Psoas muscle (tissue), 7 donors: ENCODE measurements at regions not wholly inside any gene's neighbourhood (a gene's known extent, or its start where the extent isn't known, plus 50 kb on each side); places are given as distances from the start of the nearest gene placed in this dataset.

Experiments
- ATAC-seq, 4 donors: fragments of 200-7000 bp; cut with Tn5 transposase; one replicate each; pipeline ENCODE4 v1.9.1; 2020; ENCODE audit warnings: moderate library complexity in 3 of 4, mild to moderate bottlenecking in 2 of 4
- DNase-seq, 2 donors: peaks; one replicate each; pipeline ENCODE4 v3.0.0-alpha.2; 2020
- H3K27ac ChIP-seq: fragments of 200-600 bp; one replicate; pipeline ENCODE4 v1.8.0; 2022
- H3K27me3 ChIP-seq, 3 donors: fragments of 200-600 bp in 1 of 3; one replicate each; pipeline versions ENCODE4 v1.6.1 to v1.8.0; 2013 to 2022; ENCODE audit warnings: low read length in 2 of 3, mild to moderate bottlenecking in 2 of 3, moderate library complexity in 1 of 3; ENCODE audit not compliant: insufficient read depth in 3 of 3
- H3K36me3 ChIP-seq, 2 donors: fragments of 200-600 bp in 1 of 2; one replicate each; pipeline versions ENCODE4 v1.6.1 to v1.8.0; 2013 to 2022; ENCODE audit warnings: low read depth in 1 of 2, mild to moderate bottlenecking in 1 of 2, moderate library complexity in 1 of 2; ENCODE audit not compliant: insufficient read depth in 1 of 2
- H3K4me1 ChIP-seq: fragments of 200-600 bp; one replicate; pipeline ENCODE4 v1.8.0; 2022
- H3K4me3 ChIP-seq: fragments of 200-600 bp; one replicate; pipeline ENCODE4 v1.8.0; 2022; ENCODE audit warnings: mild to moderate bottlenecking
- H3K9me3 ChIP-seq: fragments of 200-600 bp; one replicate; pipeline ENCODE4 v1.8.0; 2022
- CTCF ChIP-seq: fragments of 200-600 bp; IDR thresholded peaks from one replicate; pipeline ENCODE4 v1.8.0; 2022; ENCODE audit warnings: antibody characterized with exemption
- WGBS, 3 donors: extraction: QIAGEN DNeasy Blood & Tissue Kit; methylation state at CpG; one replicate each; pipeline versions ENCODE4 v1.1.6 to v1.1.7; 2013; 5-methylcytosine and 5-hydroxymethylcytosine counted together
- intact Hi-C, 2 donors: fragments of 100-400 bp; cut with DNase I; formaldehyde crosslinking; loops; one replicate each; pipeline versions ENCODE4 v1.11.0 to v1.14.2; 2022
- donor health status: healthy with polysubstance abuse.
- donor health status: DM: no; HTN: no; CAD: no; lungs with moderate emphysema.
- donor health status: Bipolar disorder and iron deficiency.
- donor health status: healthy.
- donor health status: DM: yes; HTN: yes; CAD: no.
- donor health status: DM: no; HTN: no; CAD: no.
- donor health status: DM: yes; HTN: yes; CAD: no.

DNA sequence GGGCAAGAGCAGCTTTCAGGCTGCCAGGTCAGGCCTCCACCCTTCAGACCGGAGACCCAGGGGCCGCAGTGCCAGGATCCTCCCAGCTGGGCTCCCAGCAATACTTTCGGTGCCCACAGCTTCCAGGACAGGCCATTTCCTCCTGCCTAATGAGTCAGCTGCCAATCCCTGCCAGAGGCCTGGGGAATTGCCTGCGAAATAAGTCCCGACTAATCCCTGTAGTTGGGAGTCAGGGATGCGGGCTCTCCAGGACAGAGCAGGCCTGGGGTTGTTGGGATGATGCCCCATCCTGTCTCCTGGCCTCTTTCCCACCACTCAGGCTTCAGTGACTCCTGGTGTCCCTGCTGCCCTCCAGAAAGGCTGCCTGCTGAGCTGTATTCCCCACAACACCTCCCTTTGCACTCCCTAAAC, 143.5 kb upstream of the UNC5B start:
- no peaks in the 10 kb centered on the region for H3K27me3 ChIP-seq
- DNase-seq, result peak; percentile 57 to 73
- no peak overlapping the region for H3K4me3 ChIP-seq
- TF ChIP-seq CTCF, result no peak
- H3K27ac ChIP-seq, result peak overlapping the region; percentile 23
- H3K36me3 ChIP-seq, result no peaks in the 10 kb centered on the region
- ATAC-seq, result peak; percentile 72 to 84 (median 82)
- 31 to 42% (median 32%) methylated on average over 6 of the region's 6 CpGs for WGBS, 3 donors
- no peaks in the 10 kb centered on the region for H3K9me3 ChIP-seq
- intact Hi-C loops, result no loop called here
- H3K4me1 ChIP-seq, result peaks cover 16% of the 10 kb centered on the region

GRCh38 chr10:71069909-71070666, 142.3 kb upstream of the UNC5B start:
- intact Hi-C loops, result no loop called here
- Histone ChIP-seq H3K9me3 (no peaks in the 10 kb centered on the region), H3K27ac (no peak overlapping the region), H3K27me3 (no peaks in the 10 kb centered on the region), H3K4me3 (no peak overlapping the region), H3K36me3 (no peaks in the 10 kb centered on the region), H3K4me1 (peaks cover 9% of the 10 kb centered on the region)
- DNase-seq (no peak), ATAC-seq (no peak)
- WGBS, 3 donors, result 74 to 79% (median 75%) methylated on average over 24 of the region's 24 CpGs
- TF ChIP-seq CTCF, result no peak

- peaks cover 12% of the 10 kb centered on the region for H3K4me1 ChIP-seq
- H3K27me3 ChIP-seq, result no peaks in the 10 kb centered on the region
- no peaks in the 10 kb centered on the region for H3K36me3 ChIP-seq
- intact Hi-C loops, result no loop called here
- DNase-seq, result no peak
- no peak overlapping the region for H3K4me3 ChIP-seq
- H3K27ac ChIP-seq, result no peak overlapping the region
- TF ChIP-seq CTCF, result no peak
- H3K9me3 ChIP-seq, result no peaks in the 10 kb centered on the region
- no peak for ATAC-seq
- WGBS, 3 donors, result 51 to 92% (median 59%) methylated on average over 2 of the region's 2 CpGs
Measured at GRCh38 chr10:71070741-71071140, 141.6 kb upstream of the UNC5B start.

DNA sequence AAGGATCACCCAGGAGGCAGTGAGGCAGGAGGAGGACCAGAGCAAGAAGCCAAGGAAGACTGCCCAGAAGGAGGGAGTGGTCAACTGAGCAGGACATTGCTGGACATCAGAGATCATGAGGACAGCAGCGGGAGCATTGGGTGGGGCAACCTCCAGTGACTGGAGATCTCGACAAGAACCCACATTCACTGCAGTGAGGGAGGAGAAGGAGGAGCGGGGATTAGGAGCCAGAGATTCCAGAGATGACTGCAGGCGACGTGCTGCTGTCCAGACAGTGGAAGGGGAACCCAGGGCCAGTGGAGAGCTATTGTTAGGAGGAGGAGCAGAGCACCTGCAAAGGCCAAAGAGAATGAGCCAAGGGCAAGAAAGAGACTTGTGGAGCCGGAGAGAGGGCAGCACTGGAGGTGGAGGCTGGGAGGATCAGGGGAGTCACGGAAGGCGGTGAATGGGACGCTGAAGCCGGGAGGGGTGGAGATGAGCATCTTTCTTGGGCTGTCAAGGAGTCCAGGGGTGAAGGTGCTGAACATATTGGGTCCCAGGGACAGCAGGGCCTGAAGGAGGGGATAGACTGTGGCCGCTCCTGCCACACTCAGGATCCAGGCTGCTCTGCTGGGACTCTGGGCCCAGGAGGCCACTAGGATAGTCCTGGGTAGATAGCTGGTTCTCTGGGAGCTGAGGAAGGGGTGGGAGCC, 140.1 kb upstream of the UNC5B start:
- WGBS, 3 donors, result 82 to 89% (median 87%) methylated on average over 11 of the region's 11 CpGs
- intact Hi-C loops, result no loop called here
- H3K4me1 ChIP-seq, result peaks cover 12% of the 10 kb centered on the region

More for the DNA sequence above, 140.1 kb upstream of the UNC5B start:
- no peaks in the 10 kb centered on the region for H3K36me3 ChIP-seq
- no peak overlapping the region for H3K27ac ChIP-seq
- H3K27me3 ChIP-seq, result no peaks in the 10 kb centered on the region
- DNase-seq, result no peak
- H3K4me3 ChIP-seq, result no peak overlapping the region
- TF ChIP-seq CTCF, result no peak
- H3K9me3 ChIP-seq, result no peaks in the 10 kb centered on the region
- ATAC-seq, result no peak
